22Rv1 (cell line): ENCODE measurements at regions not wholly inside any gene's neighbourhood (a gene's known extent, or its start where the extent isn't known, plus 50 kb on each side); places are given as distances from the start of the nearest gene placed in this dataset.
A peak's percentile ranks its signal among the peaks of the same experiment; 100 is the strongest.

ENCODE experiments used
- H3K27ac ChIP-seq: fragments of 450-650 bp; 2 replicates; pipeline ENCODE4 v1.5.1; 2017
- ZFX ChIP-seq: fragments of 450-650 bp; IDR thresholded peaks from 2 replicates; pipeline ENCODE4 v1.6.1; 2017; ENCODE audit warnings: antibody characterized with exemption, borderline replicate concordance
- TF ChIP-seq, protein P1 (sequence below): fragments of 450-650 bp; IDR thresholded peaks from 2 replicates; pipeline ENCODE4 v1.5.1; 2017; ENCODE audit warnings: mild to moderate bottlenecking

DNA sequence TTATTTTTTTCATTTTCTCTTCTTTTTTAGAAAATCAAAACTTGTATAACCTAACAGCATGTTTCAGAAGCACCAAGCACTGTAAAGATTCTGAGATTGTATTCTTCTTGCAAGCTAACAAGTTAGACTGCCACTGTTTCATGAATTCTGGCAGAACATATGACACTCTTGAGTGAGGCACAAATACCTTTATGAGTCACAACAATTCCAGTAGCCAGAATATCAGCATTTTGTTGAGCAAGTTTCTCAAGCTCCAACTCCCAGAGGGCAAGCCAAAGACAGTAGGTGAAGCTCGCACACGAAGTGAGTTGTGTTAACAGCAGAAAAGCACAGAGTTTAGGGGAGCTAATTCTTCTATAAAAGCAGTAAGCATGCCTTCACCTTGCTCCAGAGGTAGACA, 268.8 kb upstream of the NCAM2 start:
- H3K27ac ChIP-seq = no peak overlapping the region
- no peak for TF ChIP-seq ZFX
- TF ChIP-seq, protein P1, sequence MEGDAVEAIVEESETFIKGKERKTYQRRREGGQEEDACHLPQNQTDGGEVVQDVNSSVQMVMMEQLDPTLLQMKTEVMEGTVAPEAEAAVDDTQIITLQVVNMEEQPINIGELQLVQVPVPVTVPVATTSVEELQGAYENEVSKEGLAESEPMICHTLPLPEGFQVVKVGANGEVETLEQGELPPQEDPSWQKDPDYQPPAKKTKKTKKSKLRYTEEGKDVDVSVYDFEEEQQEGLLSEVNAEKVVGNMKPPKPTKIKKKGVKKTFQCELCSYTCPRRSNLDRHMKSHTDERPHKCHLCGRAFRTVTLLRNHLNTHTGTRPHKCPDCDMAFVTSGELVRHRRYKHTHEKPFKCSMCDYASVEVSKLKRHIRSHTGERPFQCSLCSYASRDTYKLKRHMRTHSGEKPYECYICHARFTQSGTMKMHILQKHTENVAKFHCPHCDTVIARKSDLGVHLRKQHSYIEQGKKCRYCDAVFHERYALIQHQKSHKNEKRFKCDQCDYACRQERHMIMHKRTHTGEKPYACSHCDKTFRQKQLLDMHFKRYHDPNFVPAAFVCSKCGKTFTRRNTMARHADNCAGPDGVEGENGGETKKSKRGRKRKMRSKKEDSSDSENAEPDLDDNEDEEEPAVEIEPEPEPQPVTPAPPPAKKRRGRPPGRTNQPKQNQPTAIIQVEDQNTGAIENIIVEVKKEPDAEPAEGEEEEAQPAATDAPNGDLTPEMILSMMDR = no peak

DNA sequence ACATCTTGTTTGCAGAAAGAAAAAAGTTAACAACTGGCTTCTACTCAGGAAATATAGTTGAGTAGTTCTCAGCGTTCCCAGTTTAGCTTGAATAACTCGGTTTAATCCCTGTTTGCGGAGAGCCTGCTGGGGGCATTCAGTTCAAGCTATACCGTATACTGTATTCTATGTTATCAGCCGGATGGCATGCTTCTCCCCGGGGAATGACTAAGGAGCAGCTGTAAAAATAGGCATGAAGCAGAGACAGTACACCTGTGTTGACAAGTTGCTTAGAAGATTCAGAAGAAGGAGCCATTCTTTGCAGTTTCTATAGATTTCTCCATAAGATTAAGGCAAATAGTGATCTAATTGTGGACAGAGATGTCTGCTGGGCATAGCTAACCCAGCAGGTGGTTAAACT, 267.8 kb upstream of the NCAM2 start:
- no peak overlapping the region for H3K27ac ChIP-seq
- TF ChIP-seq ZFX = no peak
- TF ChIP-seq, protein P1 = no peak

- H3K27ac ChIP-seq = no peak overlapping the region
- TF ChIP-seq, protein P1 = no peak
- TF ChIP-seq ZFX = no peak
Observed at GRCh38 chr21:20735257-20735656, 263.0 kb upstream of the NCAM2 start.

- H3K27ac ChIP-seq = no peak overlapping the region
- TF ChIP-seq, protein P1 = no peak
- no peak for TF ChIP-seq ZFX
Observed at GRCh38 chr21:20737227-20737913, 260.8 kb upstream of the NCAM2 start.

GRCh38 chr21:20739421-20739820, 258.8 kb upstream of the NCAM2 start:
- TF ChIP-seq ZFX = no peak
- TF ChIP-seq, protein P1 = peak; percentile 61
- no peak overlapping the region for H3K27ac ChIP-seq

DNA sequence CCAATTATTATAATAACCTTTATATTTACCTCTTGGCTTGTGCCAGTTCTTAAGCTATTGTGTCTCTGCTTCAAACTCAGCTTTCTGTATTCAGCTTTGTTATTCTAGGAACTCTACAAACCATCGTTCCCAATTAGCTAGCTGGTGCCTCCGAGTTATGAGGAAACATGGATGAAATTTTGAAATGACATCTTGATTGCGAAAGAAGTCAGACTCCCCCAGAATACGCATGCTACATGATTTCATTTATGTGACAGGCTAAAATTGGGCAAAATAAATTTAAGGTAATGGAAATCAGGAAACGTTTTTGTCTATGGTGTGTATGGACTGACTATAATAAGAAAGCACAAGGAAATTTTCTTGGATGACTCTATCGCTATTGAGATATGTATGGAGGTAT, 256.8 kb upstream of the NCAM2 start:
- H3K27ac ChIP-seq = no peak overlapping the region
- TF ChIP-seq, protein P1 = no peak
- TF ChIP-seq ZFX = no peak

GRCh38 chr21:20760221-20760620, 238.0 kb upstream of the NCAM2 start:
- H3K27ac ChIP-seq = no peak overlapping the region
- TF ChIP-seq, protein P1 = no peak
- TF ChIP-seq ZFX = no peak
